ENCODE measurements at regions not wholly inside any gene's neighbourhood (a gene's known extent, or its start where the extent isn't known, plus 50 kb on each side); places are given as distances from the start of the nearest gene placed in this dataset.

GRCh38 chr20:21918398-21918797 is 212.9 kb downstream of the PAX1 start:
- TF ChIP-seq CTCF (IDR thresholded peaks at IDR 0.05): no peak
- TF ChIP-seq POLR2A (IDR thresholded peaks at IDR 0.05): no peak
